ENCODE measurements at regions not wholly inside any gene's neighbourhood (a gene's known extent, or its start where the extent isn't known, plus 50 kb on each side); places are given as distances from the start of the nearest gene placed in this dataset.
A peak's percentile ranks its signal among the peaks of the same experiment; 100 is the strongest.

- no peak for DNase-seq
Measured at GRCh38 chr5:173527671-173528070, 88.8 kb downstream of the BOD1 start.

GRCh38 chr5:173524136-173524535, 92.3 kb downstream of the BOD1 start:
- DNase-seq = no peak

GRCh38 chr5:173523388-173523787, 93.1 kb downstream of the BOD1 start:
- no peak for DNase-seq

GRCh38 chr5:173522518-173522917, 93.9 kb downstream of the BOD1 start:
- DNase-seq = no peak

- DNase-seq = no peak
Measured at GRCh38 chr5:173518856-173519255, 97.6 kb downstream of the BOD1 start.

GRCh38 chr5:173517648-173518047, 98.8 kb downstream of the BOD1 start:
- no peak for DNase-seq

- no peak for DNase-seq
Measured at GRCh38 chr5:173515526-173515925, 100.9 kb downstream of the BOD1 start.

GRCh38 chr5:173514661-173515060, 101.8 kb downstream of the BOD1 start:
- DNase-seq = no peak

- DNase-seq = no peak
Measured at GRCh38 chr5:173513521-173513991, 102.9 kb downstream of the BOD1 start.

GRCh38 chr5:173512637-173513435, 103.6 kb downstream of the BOD1 start:
- no peak for DNase-seq

- DNase-seq = no peak
Measured at GRCh38 chr5:173509060-173509459, 107.4 kb downstream of the BOD1 start.

- DNase-seq = no peak
Measured at GRCh38 chr5:173507171-173507570, 109.3 kb downstream of the BOD1 start.

- no peak for DNase-seq
Measured at GRCh38 chr5:173505634-173506033, 110.8 kb downstream of the BOD1 start.

- DNase-seq = no peak
Measured at GRCh38 chr5:173501922-173502321, 114.5 kb downstream of the BOD1 start.

GRCh38 chr5:173501271-173501670, 115.2 kb downstream of the BOD1 start:
- no peak for DNase-seq

- no peak for DNase-seq
Measured at GRCh38 chr5:173500213-173500560, 116.3 kb downstream of the BOD1 start.

GRCh38 chr5:173499471-173500212, 116.8 kb downstream of the BOD1 start:
- DNase-seq = no peak

GRCh38 chr5:173498739-173499470, 117.5 kb downstream of the BOD1 start:
- peak; percentile 5 for DNase-seq

GRCh38 chr5:173498286-173498685, 118.2 kb downstream of the BOD1 start:
- DNase-seq = peak; percentile 5

GRCh38 chr5:173497685-173498084, 118.8 kb downstream of the BOD1 start:
- DNase-seq = no peak

- no peak for DNase-seq
Measured at GRCh38 chr5:173496883-173497255, 119.6 kb downstream of the BOD1 start.

GRCh38 chr5:173496129-173496882, 120.1 kb downstream of the BOD1 start:
- DNase-seq = no peak

Measured in left kidney (tissue), 1 donor.